ENCODE measurements at regions not wholly inside any gene's neighbourhood (a gene's known extent, or its start where the extent isn't known, plus 50 kb on each side); places are given as distances from the start of the nearest gene placed in this dataset.

DNA sequence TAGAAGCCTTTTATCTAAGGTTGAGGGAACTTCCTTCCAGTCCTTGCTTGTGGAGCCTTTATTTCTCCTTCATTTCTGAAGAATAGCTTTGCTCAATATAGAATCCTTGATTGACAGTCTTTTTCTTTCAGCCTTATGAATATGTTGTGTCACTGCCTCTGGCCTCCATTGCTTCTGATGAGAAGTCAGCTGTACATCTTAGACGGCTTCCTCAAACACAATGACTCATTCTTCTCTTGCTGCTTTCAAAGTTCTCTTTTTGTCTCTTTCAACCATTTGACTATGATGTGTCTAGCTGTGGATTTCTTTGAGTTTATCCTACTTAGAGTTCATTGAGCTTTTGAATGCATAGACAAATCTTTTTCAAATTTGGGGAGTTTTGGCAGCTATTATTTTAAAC lies 893.2 kb downstream of the BRD1 start:
- no peak for TF ChIP-seq ZFX (IDR thresholded peaks at IDR 0.05; ENCODE audit: borderline replicate concordance)
- TF ChIP-seq, protein P1, sequence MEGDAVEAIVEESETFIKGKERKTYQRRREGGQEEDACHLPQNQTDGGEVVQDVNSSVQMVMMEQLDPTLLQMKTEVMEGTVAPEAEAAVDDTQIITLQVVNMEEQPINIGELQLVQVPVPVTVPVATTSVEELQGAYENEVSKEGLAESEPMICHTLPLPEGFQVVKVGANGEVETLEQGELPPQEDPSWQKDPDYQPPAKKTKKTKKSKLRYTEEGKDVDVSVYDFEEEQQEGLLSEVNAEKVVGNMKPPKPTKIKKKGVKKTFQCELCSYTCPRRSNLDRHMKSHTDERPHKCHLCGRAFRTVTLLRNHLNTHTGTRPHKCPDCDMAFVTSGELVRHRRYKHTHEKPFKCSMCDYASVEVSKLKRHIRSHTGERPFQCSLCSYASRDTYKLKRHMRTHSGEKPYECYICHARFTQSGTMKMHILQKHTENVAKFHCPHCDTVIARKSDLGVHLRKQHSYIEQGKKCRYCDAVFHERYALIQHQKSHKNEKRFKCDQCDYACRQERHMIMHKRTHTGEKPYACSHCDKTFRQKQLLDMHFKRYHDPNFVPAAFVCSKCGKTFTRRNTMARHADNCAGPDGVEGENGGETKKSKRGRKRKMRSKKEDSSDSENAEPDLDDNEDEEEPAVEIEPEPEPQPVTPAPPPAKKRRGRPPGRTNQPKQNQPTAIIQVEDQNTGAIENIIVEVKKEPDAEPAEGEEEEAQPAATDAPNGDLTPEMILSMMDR (IDR thresholded peaks at IDR 0.05) = no peak
